Lower leg skin (tissue), 4 donors: ENCODE measurements at regions not wholly inside any gene's neighbourhood (a gene's known extent, or its start where the extent isn't known, plus 50 kb on each side); places are given as distances from the start of the nearest gene placed in this dataset.

ENCODE experiments used
- DNase-seq, 2 donors: peaks; one replicate each; pipeline ENCODE4 v3.0.0-alpha.2; 2019; ENCODE audit warnings: low spot score in 2 of 2
- H3K4me3 ChIP-seq: fragments of 200-600 bp; sonication (generic); 2 replicates; pipeline ENCODE4 v1.5.1; 2017; ENCODE audit warnings: mild to moderate bottlenecking, low read depth; ENCODE audit not compliant: poor library complexity, severe bottlenecking
- CTCF ChIP-seq, 3 donors: fragments of 450-650 bp; IDR thresholded peaks; one replicate each; pipeline ENCODE4 v1.5.1; 2016; ENCODE audit warnings: antibody characterized with exemption in 3 of 3, mild to moderate bottlenecking in 3 of 3, moderate library complexity in 2 of 3
- POLR2A ChIP-seq, 2 donors: fragments of 450-650 bp; IDR thresholded peaks; one replicate each; pipeline ENCODE4 v1.6.1; 2016 to 2017; ENCODE audit warnings: antibody characterized with exemption in 2 of 2, mild to moderate bottlenecking in 1 of 2, moderate library complexity in 1 of 2
- WGBS, 2 donors: methylation state at CpG; one replicate each; pipeline ENCODE4 v1.1.5; 2018; 5-methylcytosine and 5-hydroxymethylcytosine counted together
- intact Hi-C: fragments of 100-400 bp; cut with DNase I; formaldehyde crosslinking; loops from one replicate; pipeline ENCODE4 v1.15.0; 2023; ENCODE audit warnings: low total_unique reads

GRCh38 chr13:84430446-84430845 lies 548.2 kb upstream of the SLITRK1 start:
- no peak for TF ChIP-seq POLR2A (IDR thresholded peaks at IDR 0.05)
- TF ChIP-seq CTCF (IDR thresholded peaks at IDR 0.05) = no peak
- H3K4me3 ChIP-seq = no peak overlapping the region
- intact Hi-C loops = no loop called here
- DNase-seq = no peak
- 37 to 42% methylated on average over 4 of the region's 4 CpGs for WGBS, 2 donors

- DNase-seq = no peak
- no peak overlapping the region for H3K4me3 ChIP-seq
- WGBS, 2 donors = 47 to 56% methylated on average over 2 of the region's 2 CpGs
- intact Hi-C loops = no loop called here
- TF ChIP-seq POLR2A (IDR thresholded peaks at IDR 0.05) (no peak), CTCF (IDR thresholded peaks at IDR 0.05) (no peak)
Observed at GRCh38 chr13:84430015-84430414, 547.7 kb upstream of the SLITRK1 start.

DNA sequence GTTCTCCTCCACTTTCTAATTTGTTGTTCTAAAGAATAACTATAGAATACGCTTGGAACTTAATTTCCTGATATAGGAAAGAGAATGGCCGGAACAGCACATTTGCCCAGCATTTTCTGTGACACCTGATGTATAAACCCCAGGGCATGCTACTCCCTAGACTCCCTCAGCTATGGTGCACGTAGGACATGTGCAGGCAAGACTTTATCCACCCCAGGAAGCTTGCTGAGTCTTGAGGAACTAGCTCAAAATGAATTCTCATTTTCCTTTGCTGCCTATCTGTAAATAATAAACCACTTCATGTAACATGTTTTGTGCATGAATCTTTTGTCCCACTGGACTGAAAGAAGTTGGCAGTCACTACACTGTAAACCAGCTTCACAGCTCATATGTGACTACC lies 535.8 kb upstream of the SLITRK1 start:
- no peak for TF ChIP-seq POLR2A (IDR thresholded peaks at IDR 0.05)
- no peak for TF ChIP-seq CTCF (IDR thresholded peaks at IDR 0.05)
- DNase-seq = no peak
- 55 to 63% methylated on average over 3 of the region's 3 CpGs for WGBS, 2 donors
- intact Hi-C loops = no loop called here
- no peak overlapping the region for H3K4me3 ChIP-seq

- intact Hi-C loops = no loop called here
- DNase-seq = no peak
- TF ChIP-seq CTCF (IDR thresholded peaks at IDR 0.05) = no peak
- TF ChIP-seq POLR2A (IDR thresholded peaks at IDR 0.05) = no peak
Observed at GRCh38 chr13:84417416-84417815, 535.1 kb upstream of the SLITRK1 start.

DNA sequence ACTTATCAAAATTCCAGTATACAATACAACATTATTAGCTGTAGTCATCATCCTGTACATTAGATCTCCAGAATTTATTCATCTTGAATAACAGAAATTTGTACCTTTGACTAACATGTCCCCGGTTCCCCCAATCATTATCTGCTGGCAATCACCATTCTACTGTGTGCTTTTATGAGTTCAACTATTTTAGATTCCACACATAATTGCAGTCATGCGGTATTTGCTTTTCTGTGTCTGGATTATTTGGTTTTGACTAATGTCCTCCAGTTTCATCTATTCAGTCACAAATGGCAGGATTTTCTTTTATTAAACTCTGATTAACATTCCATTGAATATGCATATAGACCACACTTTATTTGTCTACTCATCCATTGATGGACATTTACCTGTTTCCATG lies 530.7 kb upstream of the SLITRK1 start:
- no peak overlapping the region for H3K4me3 ChIP-seq
- no peak for TF ChIP-seq CTCF (IDR thresholded peaks at IDR 0.05)
- no peak for TF ChIP-seq POLR2A (IDR thresholded peaks at IDR 0.05)
- WGBS, 2 donors = 86 to 89% methylated on average over 2 of the region's 2 CpGs
- DNase-seq = no peak
- intact Hi-C loops = no loop called here

More at GRCh38 chr13:84417416-84417815, 535.1 kb upstream of the SLITRK1 start:
- 46 to 50% methylated on average over 1 of the region's 1 CpG for WGBS, 2 donors
- no peak overlapping the region for H3K4me3 ChIP-seq

DNA sequence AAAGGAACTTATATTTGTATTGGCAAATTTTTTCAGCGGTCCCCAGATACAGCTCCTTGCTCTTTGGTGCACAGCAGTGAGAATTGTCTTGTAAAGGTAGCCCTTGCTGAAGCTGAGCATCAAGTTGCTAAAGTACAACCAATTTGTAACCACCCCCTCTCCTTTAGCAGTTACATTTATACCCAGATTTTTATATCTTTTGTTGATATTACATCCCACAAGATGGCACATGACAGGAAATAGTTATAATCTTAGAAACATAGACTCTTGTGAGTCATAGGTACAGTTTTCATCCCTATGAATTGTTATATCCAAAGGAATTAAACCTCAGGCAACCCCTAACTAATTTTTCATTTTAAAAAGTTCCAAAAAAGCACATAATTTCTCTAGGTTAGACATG lies 523.0 kb upstream of the SLITRK1 start:
- no peak overlapping the region for H3K4me3 ChIP-seq
- DNase-seq = no peak
- TF ChIP-seq POLR2A (IDR thresholded peaks at IDR 0.05) = no peak
- intact Hi-C loops = no loop called here
- WGBS, 2 donors = 82 to 88% methylated on average over 1 of the region's 1 CpG
